ENCODE measurements at regions not wholly inside any gene's neighbourhood (a gene's known extent, or its start where the extent isn't known, plus 50 kb on each side); places are given as distances from the start of the nearest gene placed in this dataset.

DNA sequence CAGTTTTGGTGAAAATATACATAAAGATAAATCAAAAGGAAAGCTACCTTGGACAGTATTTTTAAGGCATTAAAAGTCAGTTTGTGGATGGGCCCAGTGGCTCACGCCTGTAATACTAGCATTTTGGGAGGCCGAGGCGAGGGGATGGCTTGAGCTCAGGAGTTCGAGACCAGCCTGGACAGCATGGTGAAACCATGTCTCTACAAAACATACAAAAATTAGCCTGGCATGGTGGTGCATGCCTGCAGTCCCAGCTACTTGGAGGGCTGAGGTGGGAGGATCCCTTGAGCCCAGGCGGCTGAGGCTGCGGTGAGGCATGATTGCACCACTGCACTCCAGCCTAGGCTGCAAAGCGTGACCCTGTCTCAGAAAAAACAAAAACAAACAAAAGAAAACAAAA is 1253.8 kb downstream of the MRPL39 start:
- WGBS, 2 experiments (ENCODE audit: extremely low coverage in 2 of 2, insufficient read length in 1 of 2) = no CpG with 5 or more reads among the region's 7 CpGs
- ATAC-seq (ENCODE audit: low read depth) (no peak), DNase-seq (no peak)
- H3K4ac ChIP-seq (ENCODE audit: low read depth, low read length) = no peak overlapping the region
- H3K27ac ChIP-seq (ENCODE audit: insufficient read depth, low read length) = no peak overlapping the region
- in situ Hi-C loops (cut with MboI; ENCODE audit: low sequenced_read_pairs) = no loop called here
- no peak overlapping the region for H2AK5ac ChIP-seq (ENCODE audit: low read depth, low read length)
- H4K8ac ChIP-seq (ENCODE audit: low read depth in 2 of 2, low read length in 2 of 2) = no peak overlapping the region
- no peak overlapping the region for H4K91ac ChIP-seq (ENCODE audit: insufficient read depth, low read depth, low read length)
- no peaks in the 10 kb centered on the region for H3K9me1 ChIP-seq (ENCODE audit: insufficient read depth, low read length)
- no peak overlapping the region for H2BK20ac ChIP-seq (ENCODE audit: low read depth, low read length)
- TF ChIP-seq MAFK (IDR thresholded peaks at IDR 0.05; ENCODE audit: low read depth, low read length) (no peak), POLR2A (IDR thresholded peaks at IDR 0.05; ENCODE audit: low read depth, low read length) (no peak), RAD21 (IDR thresholded peaks at IDR 0.05; ENCODE audit: low read length) (no peak), RCOR1 (IDR thresholded peaks at IDR 0.05; ENCODE audit: insufficient replicate concordance, low read length) (no peak), FOS (IDR thresholded peaks at IDR 0.05; ENCODE audit: low read depth, low read length) (no peak), SMC3 (IDR thresholded peaks at IDR 0.05; ENCODE audit: low read depth, low read length) (no peak), CEBPB (IDR thresholded peaks at IDR 0.05; ENCODE audit: low read depth, low read length) (no peak), MXI1 (IDR thresholded peaks at IDR 0.05; ENCODE audit: borderline replicate concordance, low read depth, low read length) (no peak), MAZ (IDR thresholded peaks at IDR 0.05; ENCODE audit: borderline replicate concordance, low read depth, low read length) (no peak), BHLHE40 (IDR thresholded peaks at IDR 0.05; ENCODE audit: low read depth, low read length) (no peak), RFX5 (IDR thresholded peaks at IDR 0.05; ENCODE audit: low read depth, low read length) (no peak), NFE2L2 (IDR thresholded peaks at IDR 0.05; ENCODE audit: low read depth, low read length) (no peak), CHD1 (IDR thresholded peaks at IDR 0.05; ENCODE audit: low read depth, low read length) (no peak)
- TF ChIP-seq, protein P1, sequence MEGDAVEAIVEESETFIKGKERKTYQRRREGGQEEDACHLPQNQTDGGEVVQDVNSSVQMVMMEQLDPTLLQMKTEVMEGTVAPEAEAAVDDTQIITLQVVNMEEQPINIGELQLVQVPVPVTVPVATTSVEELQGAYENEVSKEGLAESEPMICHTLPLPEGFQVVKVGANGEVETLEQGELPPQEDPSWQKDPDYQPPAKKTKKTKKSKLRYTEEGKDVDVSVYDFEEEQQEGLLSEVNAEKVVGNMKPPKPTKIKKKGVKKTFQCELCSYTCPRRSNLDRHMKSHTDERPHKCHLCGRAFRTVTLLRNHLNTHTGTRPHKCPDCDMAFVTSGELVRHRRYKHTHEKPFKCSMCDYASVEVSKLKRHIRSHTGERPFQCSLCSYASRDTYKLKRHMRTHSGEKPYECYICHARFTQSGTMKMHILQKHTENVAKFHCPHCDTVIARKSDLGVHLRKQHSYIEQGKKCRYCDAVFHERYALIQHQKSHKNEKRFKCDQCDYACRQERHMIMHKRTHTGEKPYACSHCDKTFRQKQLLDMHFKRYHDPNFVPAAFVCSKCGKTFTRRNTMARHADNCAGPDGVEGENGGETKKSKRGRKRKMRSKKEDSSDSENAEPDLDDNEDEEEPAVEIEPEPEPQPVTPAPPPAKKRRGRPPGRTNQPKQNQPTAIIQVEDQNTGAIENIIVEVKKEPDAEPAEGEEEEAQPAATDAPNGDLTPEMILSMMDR (conservative IDR thresholded peaks at IDR 0.05; ENCODE audit: low read depth, low read length) = no peak
- TF ChIP-seq, protein P2, sequence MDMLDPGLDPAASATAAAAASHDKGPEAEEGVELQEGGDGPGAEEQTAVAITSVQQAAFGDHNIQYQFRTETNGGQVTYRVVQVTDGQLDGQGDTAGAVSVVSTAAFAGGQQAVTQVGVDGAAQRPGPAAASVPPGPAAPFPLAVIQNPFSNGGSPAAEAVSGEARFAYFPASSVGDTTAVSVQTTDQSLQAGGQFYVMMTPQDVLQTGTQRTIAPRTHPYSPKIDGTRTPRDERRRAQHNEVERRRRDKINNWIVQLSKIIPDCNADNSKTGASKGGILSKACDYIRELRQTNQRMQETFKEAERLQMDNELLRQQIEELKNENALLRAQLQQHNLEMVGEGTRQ (IDR thresholded peaks at IDR 0.05; ENCODE audit: low read depth, low read length) = no peak
- TF ChIP-seq, protein P3, sequence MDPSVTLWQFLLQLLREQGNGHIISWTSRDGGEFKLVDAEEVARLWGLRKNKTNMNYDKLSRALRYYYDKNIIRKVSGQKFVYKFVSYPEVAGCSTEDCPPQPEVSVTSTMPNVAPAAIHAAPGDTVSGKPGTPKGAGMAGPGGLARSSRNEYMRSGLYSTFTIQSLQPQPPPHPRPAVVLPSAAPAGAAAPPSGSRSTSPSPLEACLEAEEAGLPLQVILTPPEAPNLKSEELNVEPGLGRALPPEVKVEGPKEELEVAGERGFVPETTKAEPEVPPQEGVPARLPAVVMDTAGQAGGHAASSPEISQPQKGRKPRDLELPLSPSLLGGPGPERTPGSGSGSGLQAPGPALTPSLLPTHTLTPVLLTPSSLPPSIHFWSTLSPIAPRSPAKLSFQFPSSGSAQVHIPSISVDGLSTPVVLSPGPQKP (IDR thresholded peaks at IDR 0.05; ENCODE audit: borderline replicate concordance, low read depth, low read length) = no peak
- H3K18ac ChIP-seq (ENCODE audit: low read depth, low read length) = no peak overlapping the region
- H3K14ac ChIP-seq (replicated peaks; ENCODE audit: low read depth, low read length) = no peak overlapping the region
- ChIA-PET POLR2A (ENCODE audit: unreplicated experiment) (no interaction called here), CTCF (no interaction called here)
- intact Hi-C loops (cut with micrococcal nuclease) = no loop called here
- no peaks in the 10 kb centered on the region for H3K79me1 ChIP-seq (ENCODE audit: low read depth in 1 of 2, low read length in 2 of 2)
- BruUV-seq (replicated peaks) = no TSS peak
- no peak overlapping the region for H2AFZ ChIP-seq (replicated peaks; ENCODE audit: low read length, poor library complexity)
- H3K36me3 ChIP-seq (ENCODE audit: control insufficient read depth, insufficient read depth, low read length) = no peaks in the 10 kb centered on the region
- H2AK9ac ChIP-seq (replicated peaks; ENCODE audit: low read depth, low read length, poor library complexity) = no peak overlapping the region
- no peak overlapping the region for H4K5ac ChIP-seq (ENCODE audit: low read depth, low read length)
- no peak overlapping the region for H3K4me3 ChIP-seq (ENCODE audit: insufficient read depth, low read depth, low read length)
- H3K4me1 ChIP-seq (ENCODE audit: control insufficient read depth, insufficient read depth, low read length) = no peaks in the 10 kb centered on the region
- H3K23ac ChIP-seq (ENCODE audit: low read depth, low read length) = no peak overlapping the region
- H4K20me1 ChIP-seq (ENCODE audit: insufficient read depth, low read length) = no peaks in the 10 kb centered on the region
- H3K56ac ChIP-seq (ENCODE audit: extremely low read depth, insufficient read depth, low read length) = no peak overlapping the region
- H2BK15ac ChIP-seq (ENCODE audit: low read depth, low read length) = no peak overlapping the region
- H2BK5ac ChIP-seq (ENCODE audit: low read depth, low read length, poor library complexity, severe bottlenecking) = no peak overlapping the region
- H3K9me3 ChIP-seq (ENCODE audit: control insufficient read depth, insufficient read depth, low read length) = no peaks in the 10 kb centered on the region
- no peak overlapping the region for H3K9ac ChIP-seq (ENCODE audit: low read depth, low read length)
- dilution Hi-C loops (cut with HindIII; ENCODE audit: low sequenced_read_pairs, unreplicated experiment) = no loop called here
- H3K27me3 ChIP-seq (ENCODE audit: control insufficient read depth, insufficient read depth, low read length) = no peaks in the 10 kb centered on the region
- H3K4me2 ChIP-seq (ENCODE audit: low read depth, low read length) = no peak overlapping the region
- no peak overlapping the region for H2BK120ac ChIP-seq (ENCODE audit: low read depth, low read length)

Measured in IMR-90 (cell line).